NCI-H748 treated with DMSO at 0.1 percent for 48 hours (cell line): ENCODE measurements at regions not wholly inside any gene's neighbourhood (a gene's known extent, or its start where the extent isn't known, plus 50 kb on each side); places are given as distances from the start of the nearest gene placed in this dataset.

ENCODE experiments used
- DNase-seq: peaks from one replicate; lab custom pipeline; 2025; lab: John Stamatoyannopoulos, UW

GRCh38 chr2:153196378-153197058 lies 282.0 kb downstream of the RPRM start:
- no peak for DNase-seq

GRCh38 chr2:153195342-153195741 lies 283.2 kb downstream of the RPRM start:
- no peak for DNase-seq

- DNase-seq = no peak
Measured at GRCh38 chr2:153189091-153189888, 289.3 kb downstream of the RPRM start.

GRCh38 chr2:153179808-153180207 lies 298.8 kb downstream of the RPRM start:
- DNase-seq = no peak

GRCh38 chr2:153169609-153170008 lies 309.0 kb downstream of the RPRM start:
- peak; percentile 12 for DNase-seq

GRCh38 chr2:153165021-153165420 lies 313.5 kb downstream of the RPRM start:
- DNase-seq = peak; percentile 40

GRCh38 chr2:153163055-153163454 lies 315.5 kb downstream of the RPRM start:
- peak; percentile 85 for DNase-seq

- no peak for DNase-seq
Measured at GRCh38 chr2:153156743-153157142, 321.8 kb downstream of the RPRM start.

- no peak for DNase-seq
Measured at GRCh38 chr2:153152036-153152435, 326.5 kb downstream of the RPRM start.

- DNase-seq = no peak
Measured at GRCh38 chr2:153145470-153145978, 333.0 kb downstream of the RPRM start.

GRCh38 chr2:153143540-153143939 lies 335.0 kb downstream of the RPRM start:
- no peak for DNase-seq

GRCh38 chr2:153140498-153140897 lies 338.1 kb downstream of the RPRM start:
- DNase-seq = no peak

GRCh38 chr2:153138651-153139375 lies 339.7 kb downstream of the RPRM start:
- no peak for DNase-seq

GRCh38 chr2:153136216-153136615 lies 342.3 kb downstream of the RPRM start:
- DNase-seq = no peak

GRCh38 chr2:153134725-153135124 lies 343.8 kb downstream of the RPRM start:
- no peak for DNase-seq

GRCh38 chr2:153133716-153134115 lies 344.8 kb downstream of the RPRM start:
- no peak for DNase-seq

- DNase-seq = no peak
Measured at GRCh38 chr2:153132418-153132817, 346.1 kb downstream of the RPRM start.

- no peak for DNase-seq
Measured at GRCh38 chr2:153115141-153115540, 363.4 kb downstream of the RPRM start.

- no peak for DNase-seq
Measured at GRCh38 chr2:153110486-153110885, 368.1 kb downstream of the RPRM start.

GRCh38 chr2:153109793-153110192 lies 368.8 kb downstream of the RPRM start:
- no peak for DNase-seq

GRCh38 chr2:153106802-153107477 lies 371.6 kb downstream of the RPRM start:
- DNase-seq = no peak
